RWPE1 (cell line): ENCODE measurements at regions not wholly inside any gene's neighbourhood (a gene's known extent, or its start where the extent isn't known, plus 50 kb on each side); places are given as distances from the start of the nearest gene placed in this dataset.

Source experiments
- CTCF ChIA-PET: fragments of 350-600 bp; sonication (Branson Sonifier 250); formaldehyde crosslinking; extraction: SDS; loops from one replicate; lab custom pipeline; 2021; lab: Yijun Ruan, JAX
- POLR2A ChIA-PET: fragments of 400-600 bp; formaldehyde crosslinking; extraction: SDS; loops from one replicate; lab custom pipeline; 2020; ENCODE audit warnings: antibody characterized with exemption; ENCODE audit not compliant: low non-redundant PET; lab: Yijun Ruan, JAX
- DNase-seq: peaks from one replicate; pipeline ENCODE4 v3.0.0; 2012; ENCODE audit warnings: low spot score
- H3K27ac ChIP-seq: fragments of 450-650 bp; 2 replicates; pipeline ENCODE4 v1.5.1; 2017
- TF ChIP-seq, protein P1 (sequence below): fragments of 450-650 bp; conservative IDR thresholded peaks from 2 replicates; pipeline ENCODE4 v1.5.1; 2017; ENCODE audit warnings: low read depth, mild to moderate bottlenecking

DNA sequence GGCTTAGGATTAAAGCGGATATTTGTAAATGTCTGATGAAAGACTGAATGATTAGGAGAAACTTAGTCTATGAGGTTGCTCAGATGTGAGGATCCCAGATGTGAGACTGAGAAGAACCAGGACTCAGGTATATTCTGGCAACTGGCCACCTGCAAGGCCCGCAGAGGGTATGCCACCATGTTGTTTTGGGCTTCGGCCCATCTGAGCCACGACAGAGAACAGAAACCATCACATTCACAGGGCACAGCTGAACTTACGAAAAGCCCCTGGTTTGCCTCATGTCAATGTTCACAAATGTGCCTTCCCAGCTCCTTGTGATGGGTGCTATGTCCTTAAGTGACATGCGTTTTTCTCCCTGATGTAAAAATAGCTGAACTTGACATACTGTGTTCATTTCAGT, 412.5 kb upstream of the RORA start:
- POLR2A ChIA-PET = no interaction called here
- CTCF ChIA-PET = interaction anchor here (0.9 kb wide), 1 partner anchor 20 kb away, joined by 3 read pairs; no protein-coding TSS in a partner anchor
- H3K27ac ChIP-seq = no peak overlapping the region
- TF ChIP-seq, protein P1, sequence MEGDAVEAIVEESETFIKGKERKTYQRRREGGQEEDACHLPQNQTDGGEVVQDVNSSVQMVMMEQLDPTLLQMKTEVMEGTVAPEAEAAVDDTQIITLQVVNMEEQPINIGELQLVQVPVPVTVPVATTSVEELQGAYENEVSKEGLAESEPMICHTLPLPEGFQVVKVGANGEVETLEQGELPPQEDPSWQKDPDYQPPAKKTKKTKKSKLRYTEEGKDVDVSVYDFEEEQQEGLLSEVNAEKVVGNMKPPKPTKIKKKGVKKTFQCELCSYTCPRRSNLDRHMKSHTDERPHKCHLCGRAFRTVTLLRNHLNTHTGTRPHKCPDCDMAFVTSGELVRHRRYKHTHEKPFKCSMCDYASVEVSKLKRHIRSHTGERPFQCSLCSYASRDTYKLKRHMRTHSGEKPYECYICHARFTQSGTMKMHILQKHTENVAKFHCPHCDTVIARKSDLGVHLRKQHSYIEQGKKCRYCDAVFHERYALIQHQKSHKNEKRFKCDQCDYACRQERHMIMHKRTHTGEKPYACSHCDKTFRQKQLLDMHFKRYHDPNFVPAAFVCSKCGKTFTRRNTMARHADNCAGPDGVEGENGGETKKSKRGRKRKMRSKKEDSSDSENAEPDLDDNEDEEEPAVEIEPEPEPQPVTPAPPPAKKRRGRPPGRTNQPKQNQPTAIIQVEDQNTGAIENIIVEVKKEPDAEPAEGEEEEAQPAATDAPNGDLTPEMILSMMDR = no peak
- no peak for DNase-seq

GRCh38 chr15:61640756-61641155, 411.7 kb upstream of the RORA start:
- TF ChIP-seq, protein P1 = no peak
- no peak for DNase-seq
- CTCF ChIA-PET = no interaction called here
- POLR2A ChIA-PET = no interaction called here
- no peak overlapping the region for H3K27ac ChIP-seq

DNA sequence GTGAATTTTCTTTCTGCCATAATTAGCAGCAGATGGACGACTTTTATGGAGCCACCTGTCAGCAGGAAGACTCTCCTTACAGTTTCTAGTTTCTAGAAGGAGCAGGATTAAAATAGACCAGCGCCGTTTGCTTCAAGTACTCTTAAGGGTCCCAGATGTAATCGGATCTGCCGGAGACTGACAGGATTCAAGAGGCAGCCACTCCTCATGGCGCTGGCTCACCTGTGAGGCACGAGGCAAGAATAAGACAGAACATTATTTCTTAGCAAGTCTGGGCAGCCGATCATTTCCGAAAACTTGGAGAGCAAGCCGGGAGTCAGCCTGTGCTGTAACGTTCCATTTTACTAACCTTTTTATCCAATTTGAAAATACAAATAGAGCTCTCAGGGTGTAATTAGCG, 410.4 kb upstream of the RORA start:
- H3K27ac ChIP-seq = no peak overlapping the region
- POLR2A ChIA-PET = no interaction called here
- TF ChIP-seq, protein P1 = no peak
- no peak for DNase-seq
- CTCF ChIA-PET = interaction anchor here (0.7 kb wide), 1 partner anchor 127 kb away, joined by 3 read pairs; no protein-coding TSS in a partner anchor

GRCh38 chr15:61634837-61635236, 405.7 kb upstream of the RORA start:
- H3K27ac ChIP-seq = no peak overlapping the region
- TF ChIP-seq, protein P1 = no peak
- no peak for DNase-seq
- POLR2A ChIA-PET = no interaction called here
- CTCF ChIA-PET = interaction anchor here (0.6 to 1.4 kb wide), 3 partner anchors 198 to 1407 kb away, joined by 3 to 7 read pairs (median 4); no protein-coding TSS in a partner anchor

DNA sequence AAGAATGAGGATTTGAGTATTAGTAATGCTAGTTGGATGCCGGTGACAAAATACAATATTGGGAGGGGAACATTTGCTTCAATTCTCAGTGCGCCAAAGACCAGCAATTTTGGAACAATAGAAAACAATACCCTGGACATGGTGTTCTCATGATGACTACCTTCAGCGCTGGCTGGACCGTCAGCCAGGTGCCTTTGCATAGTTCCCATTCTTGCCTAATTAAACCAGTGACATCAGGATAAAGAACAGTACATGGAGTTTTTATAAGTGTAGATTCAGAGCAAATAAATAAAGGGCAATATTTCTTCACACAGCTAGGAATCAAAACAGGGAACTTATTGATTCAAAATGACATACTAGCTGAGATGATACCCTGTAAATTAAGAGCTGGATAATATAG, 404.8 kb upstream of the RORA start:
- POLR2A ChIA-PET = no interaction called here
- CTCF ChIA-PET = interaction anchor here (0.6 to 1.4 kb wide), 3 partner anchors 142 to 1408 kb away, joined by 3 to 7 read pairs (median 4); no protein-coding TSS in a partner anchor

GRCh38 chr15:61629269-61629668, 400.2 kb upstream of the RORA start:
- no peak for DNase-seq
- ChIA-PET POLR2A (no interaction called here), CTCF (no interaction called here)
- TF ChIP-seq, protein P1 = no peak
- H3K27ac ChIP-seq = no peak overlapping the region

More for the DNA sequence above, 404.8 kb upstream of the RORA start:
- TF ChIP-seq, protein P1 = no peak
- no peak for DNase-seq
- no peak overlapping the region for H3K27ac ChIP-seq
